HCT116 (cell line): ENCODE measurements at regions not wholly inside any gene's neighbourhood (a gene's known extent, or its start where the extent isn't known, plus 50 kb on each side); places are given as distances from the start of the nearest gene placed in this dataset.
"Not testable (repeated sequence)": the region's sequence is repeated elsewhere in the genome, so short reads cannot be mapped to it uniquely, and the experiment has no call there.

ENCODE experiments used
- ATAC-seq: fragments of 200-7000 bp; cut with Tn5 transposase; 2 replicates; pipeline ENCODE4 v1.9.1; 2020; ENCODE audit warnings: mild to moderate bottlenecking, moderate library complexity
- BruUV-seq: library from RNA; stranded (reverse); fragments of 400-500 nt; replicated peaks from 2 replicates; lab custom pipeline; 2021; lab: Mats Ljungman, UMichigan
- CTCF ChIA-PET: fragments of 300-600 bp; sonication (Branson Sonifier 250); formaldehyde crosslinking; loops from one replicate; lab custom pipeline; 2021; ENCODE audit warnings: antibody characterized with exemption; lab: Charles Lee
- POLR2A ChIA-PET: fragments of 300-600, 350-600 bp; sonication (Branson Sonifier 250); formaldehyde crosslinking; loops from one replicate; lab custom pipeline; 2021; ENCODE audit warnings: antibody characterized with exemption; lab: Charles Lee
- RAD21 ChIA-PET, 2 experiments: fragments of 300-600 bp; sonication (Branson Sonifier 250); formaldehyde crosslinking; loops; one replicate each; lab custom pipeline; 2023; ENCODE audit warnings: low total read pairs in 2 of 2; ENCODE audit not compliant: uncharacterized antibody in 2 of 2, unreplicated experiment in 2 of 2, low non-redundant PET in 1 of 2; lab: Charles Lee
- DNase-seq: peaks from one replicate; pipeline ENCODE4 v3.0.0-alpha.2; 2010; ENCODE audit warnings: low read depth, low spot score
- H2AFZ ChIP-seq: fragments of 200-600 bp; shearing (Covaris generic), sonication (generic); 2 replicates; pipeline ENCODE4 v1.6.1; 2017; ENCODE audit warnings: low read depth, mixed run types, mixed read lengths, antibody characterized with exemption, low read length; ENCODE audit not compliant: poor library complexity, severe bottlenecking
- H3K27ac ChIP-seq: 2 replicates; pipeline ENCODE4 v1.5.1; 2012; ENCODE audit warnings: low read depth, low read length
- H3K27me3 ChIP-seq: fragments of 200-600 bp; sonication (generic); 2 replicates; pipeline ENCODE4 v1.6.1; 2016; ENCODE audit warnings: mixed run types, low read length, mixed read lengths; ENCODE audit not compliant: insufficient read depth
- H3K36me3 ChIP-seq, 2 experiments: fragments of 200-500 bp in 1 of 2; fragments of 200-600 bp in 1 of 2; sonication (Bioruptor generic) in 1 of 2; sonication (generic) in 1 of 2; 2 replicates each; pipeline versions ENCODE4 v1.5.1 to v1.6.1; 2014 to 2016; ENCODE audit warnings: low read length in 2 of 2, inconsistent platforms in 1 of 2, mixed read lengths in 1 of 2, mixed run types in 1 of 2; ENCODE audit not compliant: insufficient read depth in 2 of 2, control insufficient read depth in 1 of 2
- H3K4me1 ChIP-seq, 2 experiments: fragments of 200-600 bp in 1 of 2; sonication (generic) in 1 of 2; 2 replicates each; pipeline versions ENCODE4 v1.5.1 to v1.6.1; 2012 to 2017; ENCODE audit warnings: low read length in 2 of 2, inconsistent platforms in 1 of 2, mild to moderate bottlenecking in 1 of 2, mixed read lengths in 1 of 2, mixed run types in 1 of 2, moderate library complexity in 1 of 2; ENCODE audit not compliant: insufficient read depth in 2 of 2, control insufficient read depth in 1 of 2
- H3K4me2 ChIP-seq: fragments of 200-600 bp; sonication (generic); 2 replicates; pipeline ENCODE4 v1.6.1; 2017; ENCODE audit warnings: mixed run types, low read length, mixed read lengths
- H3K4me3 ChIP-seq, 2 experiments: fragments of 200-600 bp in 1 of 2; sonication (generic) in 1 of 2; replicated peaks in 1 of 2; 2 replicates each; pipeline ENCODE4 v1.5.1; 2011 to 2016; ENCODE audit warnings: low read length in 2 of 2, control low read depth in 1 of 2, low read depth in 1 of 2, mild to moderate bottlenecking in 1 of 2, mixed read lengths in 1 of 2, mixed run types in 1 of 2
- H3K79me2 ChIP-seq: fragments of 200-600 bp; sonication (generic); 2 replicates; pipeline ENCODE4 v1.6.1; 2017; ENCODE audit warnings: mild to moderate bottlenecking, mixed run types, low read length, moderate library complexity, mixed read lengths; ENCODE audit not compliant: insufficient read depth
- H3K9ac ChIP-seq: fragments of 200-600 bp; sonication (generic); 2 replicates; pipeline ENCODE4 v1.6.1; 2016; ENCODE audit warnings: low read length, mixed read lengths
- H3K9me2 ChIP-seq: fragments of 200-600 bp; sonication (generic), shearing (Covaris generic); 2 replicates; pipeline ENCODE4 v1.6.1; 2017; ENCODE audit warnings: mixed run types, mild to moderate bottlenecking, moderate library complexity; ENCODE audit not compliant: insufficient read depth
- H3K9me3 ChIP-seq, 2 experiments: fragments of 200-500 bp in 1 of 2; fragments of 200-600 bp in 1 of 2; sonication (Bioruptor generic) in 1 of 2; sonication (generic) in 1 of 2; 2 replicates each; pipeline ENCODE4 v1.6.1; 2014 to 2017; ENCODE audit warnings: low read length in 2 of 2, mixed read lengths in 2 of 2, inconsistent platforms in 1 of 2, low read depth in 1 of 2, mild to moderate bottlenecking in 1 of 2, mixed run types in 1 of 2, moderate library complexity in 1 of 2; ENCODE audit not compliant: control insufficient read depth in 1 of 2, insufficient read depth in 1 of 2
- H4K20me1 ChIP-seq: fragments of 200-600 bp; sonication (generic), shearing (Covaris generic); 2 replicates; pipeline ENCODE4 v1.6.1; 2017; ENCODE audit warnings: mixed run types, mild to moderate bottlenecking, moderate library complexity; ENCODE audit not compliant: insufficient read depth
- CBX3 ChIP-seq: IDR thresholded peaks from 2 replicates; pipeline ENCODE4 v1.6.1; 2012; ENCODE audit warnings: low read depth
- CEBPB ChIP-seq: IDR thresholded peaks from 2 replicates; pipeline ENCODE4 v1.6.1; 2012; ENCODE audit warnings: low read depth
- FOSL1 ChIP-seq: IDR thresholded peaks from 2 replicates; pipeline ENCODE4 v1.6.1; 2012; ENCODE audit warnings: low read depth
- JUND ChIP-seq: IDR thresholded peaks from 2 replicates; pipeline ENCODE4 v1.6.1; 2012
- MAX ChIP-seq: IDR thresholded peaks from 2 replicates; pipeline ENCODE4 v1.6.1; 2012
- POLR2A ChIP-seq: IDR thresholded peaks from 2 replicates; pipeline ENCODE4 v1.7.0; 2011; ENCODE audit warnings: borderline replicate concordance; ENCODE audit not compliant: insufficient read depth, insufficient read length; ENCODE audit errors: extremely low read depth
- POLR2AphosphoS5 ChIP-seq: IDR thresholded peaks from 2 replicates; pipeline ENCODE4 v1.6.1; 2011; ENCODE audit warnings: mild to moderate bottlenecking, low read depth, low read length, moderate library complexity
- RAD21 ChIP-seq: IDR thresholded peaks from 2 replicates; pipeline ENCODE4 v1.6.1; 2012; ENCODE audit warnings: low read depth, mild to moderate bottlenecking
- SIN3A ChIP-seq: IDR thresholded peaks from 2 replicates; pipeline ENCODE4 v1.6.1; 2012; ENCODE audit warnings: low read depth
- SP1 ChIP-seq: IDR thresholded peaks from 2 replicates; pipeline ENCODE4 v1.6.1; 2012; ENCODE audit warnings: low read depth
- SRF ChIP-seq: IDR thresholded peaks from 2 replicates; pipeline ENCODE4 v1.6.1; 2012; ENCODE audit warnings: low read depth
- YY1 ChIP-seq: IDR thresholded peaks from 2 replicates; pipeline ENCODE4 v1.6.1; 2011; ENCODE audit warnings: low read length, low read depth, moderate library complexity, mild to moderate bottlenecking; ENCODE audit not compliant: insufficient replicate concordance; ENCODE audit errors: extremely low read depth
- intact Hi-C: fragments of 100-400 bp; cut with micrococcal nuclease; formaldehyde crosslinking; loops from 2 replicates; pipeline ENCODE4 v1.10.0; 2022
- TF ChIP-seq, protein P1 (sequence below): IDR thresholded peaks from 2 replicates; pipeline ENCODE4 v1.6.1; 2011; ENCODE audit warnings: mild to moderate bottlenecking, low read length, moderate library complexity; ENCODE audit not compliant: insufficient replicate concordance; ENCODE audit errors: extremely low read depth

DNA sequence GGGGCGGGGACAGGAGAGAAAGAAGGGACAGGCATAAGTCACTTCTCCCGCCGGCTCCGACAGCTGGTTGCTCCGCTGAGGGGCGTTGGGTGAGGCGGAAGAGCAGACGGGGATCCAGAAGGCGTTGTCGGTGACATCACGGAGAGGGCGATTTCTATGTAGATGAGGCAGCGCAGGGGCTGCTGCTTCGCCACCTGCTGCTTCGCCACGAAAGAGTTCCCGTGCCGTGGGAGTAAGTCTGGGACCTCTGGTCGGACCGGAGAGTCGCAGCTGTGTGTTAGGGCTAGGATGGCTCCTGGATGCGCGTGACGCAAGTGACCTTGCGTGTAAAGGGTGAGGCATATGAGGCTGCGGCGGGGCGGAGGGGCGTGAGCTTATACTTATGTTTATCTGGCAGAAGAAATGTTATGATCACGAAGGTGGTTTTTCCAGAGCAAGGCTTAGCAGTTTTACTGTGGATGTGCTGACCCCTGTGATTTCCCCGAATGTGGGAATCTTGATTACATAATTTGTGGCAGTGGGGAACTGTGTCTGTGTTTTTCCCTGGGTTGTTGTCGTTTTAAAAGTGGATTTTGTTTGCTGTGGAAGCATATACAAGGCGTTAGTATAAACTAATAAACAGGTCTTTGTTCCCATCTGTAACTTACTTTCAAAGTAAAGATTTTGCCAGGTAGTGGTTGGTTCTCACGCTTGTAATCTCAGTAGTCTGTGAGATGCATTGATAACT, 52.8 kb downstream of the PPIAL4A start:
- BruUV-seq = TSS peak; percentile 100
- TF ChIP-seq CEBPB (peak; percentile 64), MAX (peak; percentile 48), SP1 (peak; percentile 62), RAD21 (0 out of 2 replicates have a peak, but pooled peaks have one; percentile 11), YY1 (peak; percentile 29), FOSL1 (peak; percentile 23; the same call in 1 of the 2 replicates), CBX3 (peak; percentile 28), SRF (peak; percentile 43; the same call in 1 of the 2 replicates), POLR2A (peak; percentile 99), POLR2AphosphoS5 (peak; percentile 97), SIN3A (peak; percentile 97), JUND (peak; percentile 50; the same call in 1 of the 2 replicates)
- TF ChIP-seq, protein P1, sequence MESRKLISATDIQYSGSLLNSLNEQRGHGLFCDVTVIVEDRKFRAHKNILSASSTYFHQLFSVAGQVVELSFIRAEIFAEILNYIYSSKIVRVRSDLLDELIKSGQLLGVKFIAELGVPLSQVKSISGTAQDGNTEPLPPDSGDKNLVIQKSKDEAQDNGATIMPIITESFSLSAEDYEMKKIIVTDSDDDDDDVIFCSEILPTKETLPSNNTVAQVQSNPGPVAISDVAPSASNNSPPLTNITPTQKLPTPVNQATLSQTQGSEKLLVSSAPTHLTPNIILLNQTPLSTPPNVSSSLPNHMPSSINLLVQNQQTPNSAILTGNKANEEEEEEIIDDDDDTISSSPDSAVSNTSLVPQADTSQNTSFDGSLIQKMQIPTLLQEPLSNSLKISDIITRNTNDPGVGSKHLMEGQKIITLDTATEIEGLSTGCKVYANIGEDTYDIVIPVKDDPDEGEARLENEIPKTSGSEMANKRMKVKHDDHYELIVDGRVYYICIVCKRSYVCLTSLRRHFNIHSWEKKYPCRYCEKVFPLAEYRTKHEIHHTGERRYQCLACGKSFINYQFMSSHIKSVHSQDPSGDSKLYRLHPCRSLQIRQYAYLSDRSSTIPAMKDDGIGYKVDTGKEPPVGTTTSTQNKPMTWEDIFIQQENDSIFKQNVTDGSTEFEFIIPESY = peak; percentile 43
- ATAC-seq (peak; percentile 91), DNase-seq (peak; percentile 87)
- H3K79me2 ChIP-seq, H3K9me2 ChIP-seq, RAD21 ChIA-PET, H4K20me1 ChIP-seq, intact Hi-C loops, H3K9me3 ChIP-seq, H3K27me3 ChIP-seq, H3K36me3 ChIP-seq, H2AFZ ChIP-seq, CTCF ChIA-PET: not testable (repeated sequence)
- Histone ChIP-seq H3K4me3 (peak overlapping the region; percentile 27 to 49), H3K27ac (peak overlapping the region; percentile 33; the same call in 1 of the 2 replicates), H3K9ac (peak overlapping the region; percentile 65), H3K4me2 (peak overlapping the region; percentile 79), H3K4me1 (peaks cover 0 to 10% of the 10 kb centered on the region in 2 experiments; a peak in 3 of 4 replicates)
- POLR2A ChIA-PET = interaction anchor here (1.0 kb wide), 1 partner anchor 92 kb away, joined by 13 read pairs; no protein-coding TSS in a partner anchor

GRCh38 chr1:120942945-120943319, 53.4 kb downstream of the PPIAL4A start:
- not testable (repeated sequence) for DNase-seq

DNA sequence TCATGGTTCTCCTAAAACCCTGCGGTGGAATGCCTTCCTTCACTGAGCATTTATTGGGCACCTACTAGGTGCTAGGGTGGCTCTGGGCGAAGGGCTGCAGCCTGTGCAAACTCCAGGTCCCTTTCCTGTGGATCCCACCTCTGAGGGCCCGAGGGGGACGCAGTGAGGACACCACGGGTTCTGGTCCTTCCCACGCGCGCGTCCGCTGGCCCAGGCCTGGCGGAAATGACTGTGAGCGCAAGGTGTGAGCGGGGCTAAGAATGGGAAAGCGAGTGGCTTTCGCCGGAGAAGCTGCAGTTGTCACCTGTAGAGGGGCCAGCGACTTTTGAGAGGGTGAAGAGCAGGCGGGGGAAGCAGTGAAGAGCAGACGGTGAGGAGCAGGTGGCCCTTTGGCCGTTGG, 55.1 kb downstream of the PPIAL4A start:
- H3K9ac ChIP-seq, H3K79me2 ChIP-seq, H3K4me3 ChIP-seq, intact Hi-C loops, DNase-seq, H4K20me1 ChIP-seq, H3K9me2 ChIP-seq, POLR2A ChIA-PET, ATAC-seq, CTCF ChIA-PET, H3K9me3 ChIP-seq, H3K27ac ChIP-seq, H3K36me3 ChIP-seq, H3K4me2 ChIP-seq, RAD21 ChIA-PET, H3K27me3 ChIP-seq, H2AFZ ChIP-seq, BruUV-seq: not testable (repeated sequence)
- peaks cover 0 to 10% of the 10 kb centered on the region in 2 experiments; a peak in 3 of 4 replicates for H3K4me1 ChIP-seq

More at GRCh38 chr1:120942945-120943319, 53.4 kb downstream of the PPIAL4A start:
- H3K79me2 ChIP-seq, H4K20me1 ChIP-seq, H3K27me3 ChIP-seq, BruUV-seq, H3K27ac ChIP-seq, H3K4me2 ChIP-seq, RAD21 ChIA-PET, H3K4me3 ChIP-seq, CTCF ChIA-PET, H3K36me3 ChIP-seq, H3K9ac ChIP-seq, intact Hi-C loops, H2AFZ ChIP-seq, H3K9me3 ChIP-seq, H3K9me2 ChIP-seq: not testable (repeated sequence)
- POLR2A ChIA-PET = interaction anchor here (1.0 kb wide), 1 partner anchor 92 kb away, joined by 13 read pairs; no protein-coding TSS in a partner anchor
- H3K4me1 ChIP-seq = peaks cover 0 to 10% of the 10 kb centered on the region in 2 experiments; a peak in 3 of 4 replicates
- peak; percentile 3; the same call in 1 of the 2 replicates for ATAC-seq
